ENCODE measurements at regions not wholly inside any gene's neighbourhood (a gene's known extent, or its start where the extent isn't known, plus 50 kb on each side); places are given as distances from the start of the nearest gene placed in this dataset.

DNA sequence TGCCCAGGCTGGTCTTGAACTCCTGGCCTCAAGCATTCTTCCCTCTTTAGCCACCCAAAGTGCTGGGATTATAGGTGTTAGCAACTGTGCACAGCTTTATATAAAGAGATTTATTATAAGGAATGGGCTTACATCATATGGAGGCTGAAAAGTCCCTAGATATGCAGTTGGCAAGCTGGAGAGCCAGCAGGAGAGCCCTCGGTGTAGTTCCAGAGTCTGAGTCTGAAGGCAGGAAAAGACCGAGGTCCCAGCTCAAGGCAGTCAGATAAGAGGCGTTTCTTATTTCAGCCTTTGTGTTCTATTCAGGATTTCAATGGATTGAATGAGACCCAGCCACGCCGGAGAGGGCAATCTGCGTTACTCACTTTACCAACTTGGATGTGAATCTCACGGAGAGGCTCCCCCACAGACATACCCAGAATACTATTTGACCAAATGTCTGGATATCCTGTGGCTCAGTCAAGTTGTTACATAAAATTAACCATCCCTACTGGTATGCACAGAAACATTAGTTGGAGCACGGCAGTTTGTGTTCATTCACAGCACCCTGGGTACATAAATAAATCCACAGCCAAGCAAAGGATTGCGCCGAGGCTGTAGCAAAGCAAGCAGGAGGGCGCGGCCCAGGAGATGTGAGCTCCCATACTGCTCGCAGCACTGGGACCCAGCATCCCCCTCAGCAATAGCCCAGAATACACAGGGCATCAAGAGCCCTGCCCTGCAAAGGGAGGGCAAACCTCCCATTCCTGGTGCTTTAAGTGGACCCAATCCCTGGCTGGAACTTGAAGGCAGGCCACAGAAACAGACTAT is 158.4 kb upstream of the ZNF32 start:
- Histone ChIP-seq H3K36me3 (ENCODE audit: control insufficient read depth, insufficient read depth, low read length) (no peaks in the 10 kb centered on the region), H3K27me3 (ENCODE audit: control insufficient read depth, insufficient read depth, low read length) (no peaks in the 10 kb centered on the region), H3K4me3 (ENCODE audit: low read depth, low read length) (no peak overlapping the region)
- FAIRE-seq = no peak
- DNase-seq (ENCODE audit: low read depth) = no peak
- no peak for TF ChIP-seq CTCF (IDR thresholded peaks at IDR 0.05; ENCODE audit: insufficient read depth, low read length, severe bottlenecking)

DNA sequence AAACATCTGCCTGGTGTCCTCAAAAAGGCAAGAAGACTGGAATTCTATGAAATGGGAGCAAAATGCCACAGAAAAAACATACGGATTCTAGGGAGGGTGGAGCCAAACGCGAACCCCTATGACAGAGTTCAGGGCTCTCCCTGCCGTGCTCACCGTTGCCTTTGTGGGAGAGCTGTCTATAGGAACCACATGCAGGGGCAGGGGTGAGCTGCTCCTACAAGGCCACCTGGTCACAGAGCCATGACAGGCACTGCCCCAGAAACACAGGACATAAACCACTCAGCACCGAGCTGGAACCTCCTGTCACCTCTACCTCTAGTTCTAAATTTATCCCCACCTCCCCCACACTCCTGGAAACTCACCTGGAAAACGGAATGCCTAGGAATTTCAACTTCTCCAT is 155.1 kb upstream of the ZNF32 start:
- FAIRE-seq = no peak
- no peaks in the 10 kb centered on the region for H3K36me3 ChIP-seq (ENCODE audit: control insufficient read depth, insufficient read depth, low read length)
- no peak for TF ChIP-seq CTCF (IDR thresholded peaks at IDR 0.05; ENCODE audit: insufficient read depth, low read length, severe bottlenecking)
- no peak for DNase-seq (ENCODE audit: low read depth)
- no peak overlapping the region for H3K4me3 ChIP-seq (ENCODE audit: low read depth, low read length)
- no peaks in the 10 kb centered on the region for H3K27me3 ChIP-seq (ENCODE audit: control insufficient read depth, insufficient read depth, low read length)

DNA sequence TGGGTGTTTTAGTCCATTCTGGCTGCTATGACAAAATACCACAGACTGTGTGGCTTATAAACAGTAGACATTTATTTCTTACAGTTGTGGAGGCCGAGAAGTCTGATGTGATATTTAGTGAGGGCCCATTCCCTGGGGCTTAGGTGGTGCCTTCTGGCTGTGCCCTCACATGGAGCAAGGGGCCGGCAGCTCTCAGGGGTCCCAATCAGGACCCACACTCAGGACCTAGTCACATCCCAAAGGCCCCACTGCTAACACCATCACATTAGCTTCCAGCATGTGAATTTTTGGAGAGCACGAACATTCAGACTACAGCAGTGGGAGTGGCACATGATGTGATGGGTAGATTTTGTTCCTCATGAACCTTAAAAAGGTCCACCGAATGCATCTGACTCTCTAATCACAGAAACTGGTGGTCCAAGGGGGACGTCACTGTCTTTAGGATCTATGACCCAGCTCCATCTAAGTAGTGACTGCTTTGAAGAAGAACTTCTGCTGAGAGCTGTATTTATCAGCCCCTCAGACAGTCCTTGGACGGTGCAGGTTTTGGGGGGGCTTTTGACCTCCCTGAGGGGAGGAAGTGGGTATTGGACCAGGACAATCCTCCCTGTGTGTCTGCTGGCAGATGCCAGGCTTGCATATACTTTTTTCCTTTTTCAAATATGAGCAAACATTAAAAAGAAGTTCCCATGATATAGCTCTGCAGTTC is 154.5 kb upstream of the ZNF32 start:
- TF ChIP-seq CTCF (IDR thresholded peaks at IDR 0.05; ENCODE audit: insufficient read depth, low read length, severe bottlenecking) = no peak
- Histone ChIP-seq H3K36me3 (ENCODE audit: control insufficient read depth, insufficient read depth, low read length) (no peaks in the 10 kb centered on the region), H3K4me3 (ENCODE audit: low read depth, low read length) (no peak overlapping the region), H3K27me3 (ENCODE audit: control insufficient read depth, insufficient read depth, low read length) (no peaks in the 10 kb centered on the region)
- no peak for DNase-seq (ENCODE audit: low read depth)
- no peak for FAIRE-seq

- FAIRE-seq = no peak
- Histone ChIP-seq H3K4me3 (ENCODE audit: low read depth, low read length) (no peak overlapping the region), H3K36me3 (ENCODE audit: control insufficient read depth, insufficient read depth, low read length) (no peaks in the 10 kb centered on the region), H3K27me3 (ENCODE audit: control insufficient read depth, insufficient read depth, low read length) (no peaks in the 10 kb centered on the region)
- DNase-seq (ENCODE audit: low read depth) = no peak
- no peak for TF ChIP-seq CTCF (IDR thresholded peaks at IDR 0.05; ENCODE audit: insufficient read depth, low read length, severe bottlenecking)
These were observed 152.9 kb upstream of the ZNF32 start for GRCh38 chr10:43801626-43802025.

DNA sequence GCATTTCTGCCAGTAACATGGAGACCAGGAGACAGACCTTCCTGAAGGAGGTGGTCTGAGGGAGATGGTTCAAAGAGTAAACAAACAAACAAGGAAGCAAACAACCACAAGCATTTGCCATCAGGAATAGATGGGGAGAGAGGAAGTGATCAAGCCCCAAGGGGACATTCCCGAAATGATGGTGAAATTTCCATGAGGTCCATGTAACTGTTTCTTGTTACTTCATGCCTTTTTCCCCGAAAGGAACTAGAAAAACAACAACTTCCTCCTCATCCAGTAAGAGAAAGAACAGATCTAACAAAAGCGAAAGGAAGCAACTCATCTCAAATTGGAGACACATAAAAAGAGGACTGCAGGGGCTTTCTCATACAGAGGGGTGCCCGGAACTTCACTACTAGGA is 152.5 kb upstream of the ZNF32 start:
- Histone ChIP-seq H3K27me3 (ENCODE audit: control insufficient read depth, insufficient read depth, low read length) (no peaks in the 10 kb centered on the region), H3K36me3 (ENCODE audit: control insufficient read depth, insufficient read depth, low read length) (no peaks in the 10 kb centered on the region), H3K4me3 (ENCODE audit: low read depth, low read length) (no peak overlapping the region)
- FAIRE-seq = no peak
- DNase-seq (ENCODE audit: low read depth) = no peak
- no peak for TF ChIP-seq CTCF (IDR thresholded peaks at IDR 0.05; ENCODE audit: insufficient read depth, low read length, severe bottlenecking)

All from bronchial epithelial cell (primary cell).